NCI-H510A treated with DMSO at 0.1 percent for 48 hours (cell line): ENCODE measurements at regions not wholly inside any gene's neighbourhood (a gene's known extent, or its start where the extent isn't known, plus 50 kb on each side); places are given as distances from the start of the nearest gene placed in this dataset.

ENCODE experiments used
- DNase-seq: peaks from one replicate; lab custom pipeline; 2025; lab: John Stamatoyannopoulos, UW

GRCh38 chr1:23639460-23640095 is 52.0 kb upstream of the RPL11 start:
- DNase-seq: no peak

GRCh38 chr1:23638786-23639241 is 52.8 kb upstream of the RPL11 start:
- DNase-seq: no peak

- no peak for DNase-seq
Observed at GRCh38 chr1:23638188-23638619, 53.4 kb upstream of the RPL11 start.

- no peak for DNase-seq
Observed at GRCh38 chr1:23636009-23636408, 55.6 kb upstream of the RPL11 start.

- DNase-seq: peak; percentile 76
Observed at GRCh38 chr1:23634840-23635651, 56.6 kb upstream of the RPL11 start.

- no peak for DNase-seq
Observed at GRCh38 chr1:23634518-23634839, 57.1 kb upstream of the RPL11 start.

GRCh38 chr1:23632479-23633160 is 59.0 kb upstream of the RPL11 start:
- no peak for DNase-seq

- DNase-seq: no peak
Observed at GRCh38 chr1:23629708-23630290, 61.8 kb upstream of the RPL11 start.

- no peak for DNase-seq
Observed at GRCh38 chr1:23628951-23629387, 62.6 kb upstream of the RPL11 start.

GRCh38 chr1:23627069-23627735 is 64.4 kb upstream of the RPL11 start:
- DNase-seq: no peak

- DNase-seq: no peak
Observed at GRCh38 chr1:23625929-23626535, 65.6 kb upstream of the RPL11 start.

- no peak for DNase-seq
Observed at GRCh38 chr1:23625459-23625858, 66.1 kb upstream of the RPL11 start.

- DNase-seq: no peak
Observed at GRCh38 chr1:23624440-23624839, 65.1 kb upstream of the ID3 start.

GRCh38 chr1:23622284-23622683 is 63.0 kb upstream of the ID3 start:
- no peak for DNase-seq

GRCh38 chr1:23620605-23621004 is 61.3 kb upstream of the ID3 start:
- no peak for DNase-seq

- DNase-seq: peak; percentile 76
Observed at GRCh38 chr1:23619299-23620188, 60.2 kb upstream of the ID3 start.

- no peak for DNase-seq
Observed at GRCh38 chr1:23618586-23619083, 59.3 kb upstream of the ID3 start.

GRCh38 chr1:23617084-23617521 is 57.8 kb upstream of the ID3 start:
- DNase-seq: no peak

GRCh38 chr1:23616292-23616824 is 57.1 kb upstream of the ID3 start:
- DNase-seq: no peak

- DNase-seq: no peak
Observed at GRCh38 chr1:23615852-23616251, 56.6 kb upstream of the ID3 start.
